ENCODE measurements at regions not wholly inside any gene's neighbourhood (a gene's known extent, or its start where the extent isn't known, plus 50 kb on each side); places are given as distances from the start of the nearest gene placed in this dataset.

DNA sequence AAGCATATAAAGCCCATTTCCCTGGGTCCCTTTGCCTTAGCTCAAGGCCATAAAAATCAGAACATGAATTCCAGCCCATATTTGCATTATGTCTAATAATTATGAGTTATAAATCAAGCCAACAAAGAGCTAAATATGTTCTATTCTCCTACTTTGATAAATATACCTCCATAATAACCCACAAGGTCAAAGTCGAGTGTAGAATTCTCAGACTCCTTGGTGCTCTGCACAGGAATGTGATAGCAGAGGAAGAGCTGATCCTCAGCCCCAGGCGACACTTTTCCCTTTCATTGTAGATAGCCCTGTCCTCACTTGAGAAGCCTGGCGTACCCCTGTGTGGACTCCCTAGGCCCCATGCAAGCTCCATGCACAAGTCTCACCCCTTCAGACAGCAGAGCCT is 85.6 kb downstream of the CASP3 start:
- TF ChIP-seq POLR2A (IDR thresholded peaks at IDR 0.05; ENCODE audit: low read length) (no peak), GATA1 (IDR thresholded peaks at IDR 0.05; ENCODE audit: low read depth, low read length) (no peak)

All from erythroblast (primary cell).